Kidney epithelial cell (primary cell): ENCODE measurements at regions not wholly inside any gene's neighbourhood (a gene's known extent, or its start where the extent isn't known, plus 50 kb on each side); places are given as distances from the start of the nearest gene placed in this dataset.

Source experiments
- DNase-seq: peaks from one replicate; pipeline ENCODE4 v3.0.0-alpha.2; 2010; ENCODE audit warnings: low read depth
- H3K27me3 ChIP-seq: 2 replicates; pipeline ENCODE4 v1.6.0; 2011; ENCODE audit warnings: low read length; ENCODE audit not compliant: control insufficient read depth, insufficient read depth
- H3K36me3 ChIP-seq: 2 replicates; pipeline ENCODE4 v1.5.1; 2011; ENCODE audit warnings: low read length; ENCODE audit not compliant: control insufficient read depth, insufficient read depth
- H3K4me3 ChIP-seq: 2 replicates; pipeline ENCODE4 v1.5.1; 2011; ENCODE audit warnings: low read depth, mild to moderate bottlenecking, control low read depth, low read length
- CTCF ChIP-seq: IDR thresholded peaks from 2 replicates; pipeline ENCODE4 v1.5.1; 2011; ENCODE audit warnings: mild to moderate bottlenecking, moderate library complexity, low read length, control low read depth, inconsistent platforms; ENCODE audit not compliant: insufficient read depth, poor library complexity, severe bottlenecking

- no peak for TF ChIP-seq CTCF
- Histone ChIP-seq H3K4me3 (no peak overlapping the region), H3K27me3 (peaks cover 23% of the 10 kb centered on the region), H3K36me3 (no peaks in the 10 kb centered on the region)
- no peak for DNase-seq
These were observed 91.1 kb upstream of the NKX1-1 start for GRCh38 chr4:1497189-1497801.

- H3K4me3 ChIP-seq, result no peak overlapping the region
- H3K36me3 ChIP-seq, result no peaks in the 10 kb centered on the region
- DNase-seq, result no peak
- peaks cover 31% of the 10 kb centered on the region for H3K27me3 ChIP-seq
- no peak for TF ChIP-seq CTCF
These were observed 89.9 kb upstream of the NKX1-1 start for GRCh38 chr4:1496116-1496642.

- no peaks in the 10 kb centered on the region for H3K36me3 ChIP-seq
- H3K4me3 ChIP-seq, result no peak overlapping the region
- no peak for DNase-seq
- peaks cover 36% of the 10 kb centered on the region for H3K27me3 ChIP-seq
- no peak for TF ChIP-seq CTCF
These were observed 89.3 kb upstream of the NKX1-1 start for GRCh38 chr4:1495416-1496115.

- Histone ChIP-seq H3K27me3 (peaks cover 45% of the 10 kb centered on the region), H3K4me3 (no peak overlapping the region), H3K36me3 (no peaks in the 10 kb centered on the region)
- TF ChIP-seq CTCF, result no peak
- no peak for DNase-seq
These were observed 88.4 kb upstream of the NKX1-1 start for GRCh38 chr4:1494416-1495315.

- H3K27me3 ChIP-seq, result peaks cover 54% of the 10 kb centered on the region
- no peaks in the 10 kb centered on the region for H3K36me3 ChIP-seq
- H3K4me3 ChIP-seq, result no peak overlapping the region
- TF ChIP-seq CTCF, result no peak
- no peak for DNase-seq
These were observed 87.5 kb upstream of the NKX1-1 start for GRCh38 chr4:1493540-1494287.
